ENCODE measurements at regions not wholly inside any gene's neighbourhood (a gene's known extent, or its start where the extent isn't known, plus 50 kb on each side); places are given as distances from the start of the nearest gene placed in this dataset.
"Not testable (repeated sequence)": the region's sequence is repeated elsewhere in the genome, so short reads cannot be mapped to it uniquely, and the experiment has no call there.

GRCh38 chr15:24324096-24324495, 351.5 kb upstream of the NPAP1 start:
- TF ChIP-seq EP300 (IDR thresholded peaks at IDR 0.05); CTCF (IDR thresholded peaks at IDR 0.05); POLR2A (IDR thresholded peaks at IDR 0.05; ENCODE audit: low read depth); POLR2AphosphoS5 (IDR thresholded peaks at IDR 0.05): not testable (repeated sequence)

Measured in esophagus muscularis mucosa (tissue), 4 donors.